Embryonic facial prominence (tissue), 1 donor: ENCODE measurements at regions not wholly inside any gene's neighbourhood (a gene's known extent, or its start where the extent isn't known, plus 50 kb on each side); places are given as distances from the start of the nearest gene placed in this dataset.

Experiments used
- DNase-seq: peaks from one replicate; pipeline ENCODE4 v3.0.0-alpha.2; 2016; ENCODE audit errors: extremely low spot score

DNA sequence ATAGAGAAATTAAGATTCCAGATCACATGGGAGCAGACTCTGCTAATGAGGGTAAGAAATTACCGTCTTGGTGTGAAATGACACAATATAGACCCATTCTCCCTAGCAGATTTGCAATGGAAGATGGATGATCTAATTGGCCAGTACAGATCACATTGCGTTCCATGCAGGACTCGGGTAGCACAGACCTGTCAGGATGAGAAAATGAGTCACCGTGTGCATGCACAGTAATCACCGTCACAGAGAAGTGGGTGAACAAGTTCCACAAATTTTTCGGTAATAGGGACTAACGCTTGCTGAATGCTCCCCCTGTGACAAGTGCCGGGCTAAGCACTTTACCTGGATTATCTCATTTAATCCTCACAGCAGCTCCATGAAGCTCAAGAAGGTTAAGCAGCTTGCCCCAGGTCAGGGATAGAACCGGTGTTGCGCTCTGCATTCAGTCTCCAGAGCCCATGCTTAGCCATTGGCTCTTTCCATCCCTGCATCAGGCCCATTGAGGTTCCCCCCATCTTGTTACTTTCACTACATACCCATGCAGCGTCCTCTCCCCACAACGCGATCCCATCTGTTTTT lies 375.6 kb downstream of the FBXW7 start:
- no peak for DNase-seq

DNA sequence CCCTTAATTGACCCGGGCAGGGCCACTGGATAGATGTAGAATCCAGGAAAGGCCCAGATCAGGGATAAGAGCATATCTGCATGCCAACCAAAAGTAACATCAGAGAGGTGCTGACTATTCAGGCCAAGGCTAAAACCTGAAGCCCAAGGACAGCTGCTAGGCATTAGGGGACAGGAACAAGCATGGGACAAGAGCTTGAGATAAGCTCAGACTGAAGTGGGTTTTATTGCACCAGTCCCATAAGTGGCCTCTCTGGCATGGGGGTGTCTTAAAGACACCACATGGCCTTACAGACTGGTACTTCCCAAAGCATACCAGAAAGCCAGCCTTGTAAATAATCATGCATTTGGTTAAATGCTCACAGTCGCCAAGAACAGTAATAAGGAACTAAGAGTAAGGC lies 376.1 kb downstream of the FBXW7 start:
- DNase-seq = no peak

DNA sequence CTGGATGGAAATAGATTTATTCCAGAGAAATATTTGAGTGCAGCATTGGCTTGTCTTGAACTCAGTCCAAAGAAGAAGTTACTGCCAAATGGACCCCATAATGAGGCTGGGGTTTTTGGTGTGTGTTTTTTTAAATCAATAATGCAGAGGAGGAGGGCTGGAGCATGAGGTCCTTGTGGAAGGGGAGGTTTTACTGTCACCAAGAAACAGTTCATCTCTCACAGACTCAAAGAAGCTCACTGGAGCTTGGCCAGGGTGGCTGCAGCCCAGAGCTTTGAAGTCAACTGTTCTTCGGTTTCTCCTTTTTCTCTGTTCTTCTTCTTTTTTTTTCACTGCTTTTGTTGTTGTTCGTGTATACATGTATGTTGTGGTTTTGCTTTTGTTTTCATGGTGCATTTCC lies 377.7 kb downstream of the FBXW7 start:
- no peak for DNase-seq

DNA sequence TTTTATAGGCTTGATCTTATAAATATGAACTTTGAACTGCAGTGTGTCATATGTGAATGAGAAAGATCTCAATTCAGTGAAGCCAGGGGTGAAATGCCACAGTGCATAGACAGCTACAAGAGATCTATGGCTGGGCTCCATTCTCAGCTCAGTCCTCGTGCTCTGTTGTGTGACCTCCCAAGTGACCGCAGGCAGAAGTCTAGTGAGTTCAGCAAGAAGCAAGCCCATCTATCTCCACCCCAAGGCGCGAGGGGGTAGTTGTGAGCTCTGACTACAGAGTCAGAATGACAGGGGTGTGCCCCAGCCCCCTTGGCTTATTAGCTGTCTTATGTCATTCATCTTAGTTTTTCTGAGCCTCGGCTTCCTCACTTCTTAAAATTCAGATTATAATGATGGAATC lies 378.3 kb downstream of the FBXW7 start:
- no peak for DNase-seq

DNA sequence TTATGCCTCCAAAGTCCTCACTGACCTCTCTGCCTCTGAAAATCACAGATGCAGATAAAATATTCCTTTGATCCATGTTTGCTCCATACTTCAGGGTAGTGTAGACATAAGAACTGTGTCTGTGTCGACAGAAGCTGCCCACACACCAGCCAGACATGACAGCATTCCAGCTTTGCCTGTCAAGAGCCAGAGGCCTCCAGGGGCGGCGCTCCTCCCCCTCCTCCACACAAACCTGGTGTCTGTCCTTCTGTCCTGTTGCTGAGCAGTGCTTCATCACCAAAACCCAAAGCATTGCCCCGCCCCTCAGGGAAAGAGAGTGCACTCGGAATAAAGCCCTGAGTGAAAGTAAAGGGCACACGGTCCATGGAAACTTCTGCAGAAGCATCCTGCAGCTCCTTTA lies 379.4 kb downstream of the FBXW7 start:
- no peak for DNase-seq

DNA sequence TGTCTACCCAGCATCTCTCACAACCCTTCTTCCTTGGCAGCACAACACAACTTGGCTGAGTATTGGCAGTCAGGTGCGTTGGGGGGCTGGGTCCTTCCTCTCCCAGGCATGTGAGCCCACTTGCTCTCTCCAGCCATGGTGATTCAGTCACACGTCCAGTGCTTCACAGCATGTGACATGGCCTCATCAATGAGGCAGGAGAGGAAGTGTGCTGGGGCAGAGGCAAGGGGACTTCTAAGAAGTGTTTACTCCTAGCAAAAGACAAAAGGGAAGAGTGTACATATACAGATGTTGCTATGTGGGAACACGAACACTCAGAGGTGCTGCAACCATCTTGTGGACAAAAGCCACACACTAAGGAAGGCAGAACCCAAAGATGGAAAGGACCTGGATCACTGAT lies 380.8 kb downstream of the FBXW7 start:
- DNase-seq = no peak

DNA sequence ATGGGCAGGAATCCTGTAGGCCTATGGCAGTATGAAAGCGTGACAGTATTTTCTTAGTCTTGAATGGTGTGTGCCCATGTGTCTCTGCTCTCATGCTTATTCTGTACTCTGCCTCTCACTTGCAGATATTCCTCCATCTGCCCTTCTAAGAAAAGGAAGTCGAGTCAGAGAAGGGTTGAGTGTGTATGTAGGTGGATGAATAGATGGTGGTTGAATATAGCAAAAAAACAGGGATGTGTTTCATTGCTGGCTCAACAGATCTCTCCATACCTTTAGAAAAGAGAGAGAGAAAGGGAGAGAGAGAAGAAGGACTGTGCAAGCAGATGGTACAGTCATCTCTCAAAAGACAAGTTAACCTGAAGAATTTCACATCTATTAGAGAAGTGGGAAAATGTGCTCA lies 381.5 kb downstream of the FBXW7 start:
- no peak for DNase-seq

DNA sequence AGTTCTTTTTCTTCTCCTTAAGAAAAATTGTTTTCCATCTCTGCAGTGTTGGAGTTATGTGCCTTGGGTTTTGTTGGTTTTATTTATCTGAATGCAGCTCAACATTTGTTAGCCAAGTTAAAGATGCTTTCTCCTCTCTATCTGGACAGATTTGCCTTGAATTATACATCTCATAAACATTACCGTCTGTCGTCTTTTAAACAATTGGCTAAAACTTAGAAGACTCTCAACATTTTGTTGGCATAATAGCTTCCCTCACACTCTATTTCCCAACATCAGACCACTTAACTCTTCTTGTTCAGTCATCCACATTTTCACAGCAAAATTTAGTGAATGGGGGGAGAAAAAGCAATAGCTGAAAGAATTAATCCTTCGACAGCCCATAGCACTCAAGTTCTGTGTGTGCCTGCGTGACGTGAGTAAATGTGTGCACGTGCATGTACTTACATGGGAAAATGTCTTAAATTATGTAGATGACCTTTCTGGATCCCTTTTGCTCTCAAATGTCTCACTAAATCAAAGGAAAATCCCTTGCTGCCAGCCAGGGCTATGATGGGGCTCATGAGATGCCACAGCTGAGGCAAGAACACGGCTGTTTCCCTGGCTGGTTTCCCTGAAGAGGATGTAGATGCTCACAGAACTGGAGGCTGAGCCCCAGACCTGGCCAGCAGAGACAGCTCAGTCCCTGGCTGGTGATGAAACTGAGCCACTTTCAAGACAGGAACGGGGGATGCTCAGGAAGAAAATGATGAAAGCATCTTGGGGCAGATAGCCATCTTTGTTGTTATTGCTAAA lies 382.2 kb downstream of the FBXW7 start:
- DNase-seq = no peak

DNA sequence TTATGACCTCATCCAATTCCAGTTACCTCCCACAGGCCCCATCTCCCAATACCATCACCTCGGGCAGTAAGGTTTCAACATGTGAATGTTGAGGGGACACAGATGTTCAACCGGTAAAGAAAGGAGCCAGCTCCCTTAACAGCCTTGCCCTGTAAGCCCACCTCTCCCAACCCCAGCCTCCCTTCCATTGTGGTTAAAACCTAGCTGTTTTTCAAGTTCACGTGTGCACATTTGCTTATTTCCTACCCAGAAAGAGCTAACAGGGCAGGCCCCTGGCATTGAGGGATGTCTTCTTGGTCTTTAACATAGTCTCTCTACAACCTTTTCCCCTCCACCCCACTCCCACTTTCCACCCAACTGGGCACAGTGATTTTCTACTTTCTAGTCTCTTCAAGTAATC lies 385.7 kb downstream of the FBXW7 start:
- no peak for DNase-seq

DNA sequence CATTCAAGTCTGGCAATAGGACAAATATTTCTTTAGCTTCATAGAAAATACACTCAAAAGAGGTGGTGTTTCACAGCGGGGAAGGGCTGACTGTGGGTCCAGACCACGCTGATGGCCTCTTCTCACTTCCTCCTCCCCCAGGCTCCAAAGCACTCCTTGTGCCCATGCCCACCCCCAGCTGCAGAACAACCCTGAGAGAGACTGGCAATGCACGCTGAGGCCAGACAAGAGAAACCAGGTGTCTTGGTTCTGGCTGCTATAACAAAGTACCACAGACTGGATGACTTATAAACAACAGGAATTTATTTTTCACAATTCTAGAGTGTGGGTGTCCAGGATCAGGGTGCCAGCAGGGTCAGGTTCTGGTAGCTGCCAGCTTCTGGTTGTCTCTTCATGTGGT lies 386.1 kb downstream of the FBXW7 start:
- no peak for DNase-seq

DNA sequence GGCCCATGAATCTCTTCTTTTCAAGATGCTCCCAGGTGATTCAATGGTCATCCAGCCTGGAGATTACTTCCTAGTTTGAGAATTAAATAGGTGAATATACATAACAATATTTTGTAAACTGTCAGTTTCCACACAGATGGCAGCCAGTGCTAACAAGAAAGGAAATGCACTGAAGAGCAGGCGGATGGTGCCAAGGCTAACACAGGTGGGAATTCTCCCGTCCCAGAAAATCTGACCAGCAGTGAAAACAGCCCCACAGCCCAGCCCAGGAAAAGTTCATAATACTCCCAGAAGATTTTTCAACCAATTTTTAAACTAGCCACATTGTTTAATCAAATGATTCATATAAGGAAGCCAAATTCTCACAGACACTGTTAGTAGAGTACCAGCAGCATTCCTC lies 387.2 kb upstream of the GATB start:
- no peak for DNase-seq

DNA sequence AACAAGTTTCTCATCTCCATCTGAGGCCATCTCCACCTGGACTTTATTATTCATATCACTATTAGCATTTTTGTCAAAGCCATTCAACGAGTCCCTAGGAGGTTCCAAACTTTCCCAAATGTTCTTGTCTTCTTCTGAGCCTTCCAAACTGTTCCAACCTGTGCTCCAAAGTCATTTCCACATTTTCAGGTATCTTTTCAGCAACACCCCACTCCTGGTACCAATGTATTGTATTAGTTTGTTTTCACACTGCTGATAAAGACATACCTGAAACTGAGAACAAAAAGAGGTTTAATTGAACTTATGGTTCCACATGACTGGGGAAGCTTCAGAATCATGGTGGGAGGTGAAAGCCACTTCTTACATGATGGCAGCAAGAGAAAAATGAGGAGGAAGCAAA lies 385.4 kb upstream of the GATB start:
- no peak for DNase-seq

DNA sequence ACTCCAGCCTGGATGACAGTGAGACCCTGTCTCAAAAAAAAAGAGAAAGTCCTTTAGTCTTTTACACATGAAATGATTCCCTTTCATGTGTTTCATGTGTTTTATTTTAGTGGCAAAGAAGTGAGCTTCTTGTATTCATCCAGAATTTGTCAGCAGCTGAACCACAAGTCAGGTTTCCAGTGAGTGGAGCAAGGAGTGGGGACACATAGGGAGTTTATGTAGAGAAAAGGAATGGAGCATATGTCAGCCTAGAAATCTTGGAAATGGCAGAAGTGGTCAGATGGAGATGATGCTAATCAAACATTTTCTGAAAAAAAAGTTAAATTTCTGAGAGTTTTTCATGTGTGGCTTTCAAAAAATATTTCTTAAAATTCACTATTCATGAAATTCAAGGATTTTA lies 383.0 kb upstream of the GATB start:
- DNase-seq = no peak

DNA sequence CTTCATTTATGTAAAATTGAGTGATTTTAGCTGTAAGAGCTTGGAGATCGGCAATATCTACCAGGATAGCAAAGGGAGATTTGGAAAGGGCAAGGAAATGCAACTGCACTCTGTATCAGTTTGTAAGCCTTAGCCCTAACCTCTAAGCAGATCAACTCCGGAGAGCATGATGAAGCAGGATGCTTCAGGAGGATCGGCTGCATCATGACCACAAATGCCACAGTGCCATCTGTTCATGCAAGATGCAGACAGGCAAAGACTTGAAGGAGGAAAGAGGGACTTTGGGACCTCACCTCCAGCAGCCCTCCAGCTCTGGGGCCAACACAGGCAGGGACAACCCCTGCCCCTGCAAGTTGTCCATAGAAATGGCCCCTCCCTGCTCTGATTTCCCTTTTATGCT lies 377.6 kb upstream of the GATB start:
- DNase-seq = no peak

DNA sequence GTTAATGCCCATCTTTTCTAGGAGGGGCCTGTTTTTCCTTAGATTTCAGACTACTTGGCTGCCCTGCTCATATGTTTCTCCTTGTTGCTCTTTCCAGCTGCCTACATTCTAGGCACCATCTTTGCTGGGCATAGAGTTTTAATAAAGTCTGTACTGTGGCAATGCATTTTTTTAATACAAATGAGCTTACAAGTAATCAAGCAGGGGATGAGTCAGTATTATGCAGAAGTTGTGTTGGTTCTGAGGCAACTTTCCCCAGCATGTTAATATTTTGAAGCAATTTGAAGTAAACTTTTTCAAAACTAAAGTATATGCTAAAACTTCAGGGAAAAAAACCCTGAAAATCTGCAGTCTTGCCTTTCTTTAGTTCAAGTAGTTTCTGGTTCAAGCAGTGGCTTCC lies 372.0 kb upstream of the GATB start:
- DNase-seq = no peak

DNA sequence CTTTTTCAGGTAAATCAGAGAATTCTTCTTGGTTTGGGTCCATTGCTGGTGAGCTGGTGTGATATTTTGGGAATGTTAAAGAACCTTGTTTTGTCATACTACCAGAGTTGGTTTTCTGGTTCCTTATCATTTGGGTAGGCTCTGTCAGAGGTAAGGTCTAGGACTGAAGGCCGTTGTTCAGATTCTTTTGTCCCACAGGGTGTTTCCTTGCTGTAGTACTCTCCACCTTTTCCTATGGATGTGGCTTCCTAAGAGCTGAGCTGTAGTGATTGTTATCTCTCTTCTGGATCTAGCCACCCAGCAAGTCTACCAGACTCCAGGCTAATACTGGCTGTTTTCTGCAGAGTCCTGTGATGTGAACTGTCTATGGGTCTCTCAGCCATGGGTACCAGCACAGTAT lies 367.5 kb upstream of the GATB start:
- no peak for DNase-seq

DNA sequence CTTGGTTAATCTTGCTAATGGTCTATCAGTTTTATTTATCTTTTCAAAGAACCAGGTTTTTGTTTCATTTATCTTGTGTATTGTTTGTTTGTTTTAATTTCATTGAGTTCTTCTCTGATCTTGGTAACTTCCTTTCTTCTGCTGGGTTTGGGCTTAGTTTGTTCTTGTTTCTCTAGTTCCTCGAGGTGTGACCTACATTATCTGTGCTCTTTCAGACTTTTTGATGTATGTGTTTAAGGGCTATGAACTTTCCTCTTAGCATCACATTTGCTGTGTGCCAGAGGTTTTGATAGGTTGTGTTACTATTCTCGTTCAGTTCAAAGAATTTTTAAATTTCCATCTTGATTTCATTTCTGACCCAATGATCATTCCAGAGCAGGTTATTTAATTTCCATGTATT lies 365.4 kb upstream of the GATB start:
- no peak for DNase-seq

DNA sequence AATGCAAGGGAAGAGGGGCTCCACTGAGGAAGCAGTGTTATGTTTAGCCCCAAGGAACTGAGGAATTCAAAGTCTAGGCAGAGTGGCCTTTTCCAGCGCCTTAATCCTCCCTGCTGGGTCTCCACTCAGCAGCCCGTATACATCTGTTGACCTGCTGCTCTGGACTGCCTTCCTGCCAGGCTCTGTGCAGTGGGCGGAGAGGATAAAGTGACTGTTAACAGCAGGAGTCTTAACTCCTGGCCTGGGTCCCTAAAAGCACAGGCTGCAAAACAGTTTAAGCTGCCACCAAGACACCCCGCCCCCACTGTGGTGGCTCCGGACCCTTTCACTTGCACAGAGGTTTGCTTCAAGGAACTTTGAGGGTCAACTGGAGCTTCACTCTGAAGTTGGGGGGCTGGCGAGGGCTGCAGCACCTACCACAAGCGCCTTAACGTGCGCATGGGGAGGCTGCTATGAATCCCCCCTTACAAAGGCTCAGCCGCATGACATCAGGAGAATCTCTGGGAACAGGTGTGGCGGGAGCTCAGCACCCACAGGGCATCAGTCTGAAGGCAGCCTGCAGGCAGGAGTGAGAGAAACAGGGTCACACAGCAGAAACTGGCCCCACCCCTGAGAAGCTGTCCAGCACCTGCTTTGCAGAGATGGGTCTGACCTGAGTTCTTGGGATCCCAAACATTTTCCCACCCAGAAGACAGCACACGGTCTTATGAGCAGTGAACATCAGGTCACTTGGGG lies 358.2 kb upstream of the GATB start:
- no peak for DNase-seq

DNA sequence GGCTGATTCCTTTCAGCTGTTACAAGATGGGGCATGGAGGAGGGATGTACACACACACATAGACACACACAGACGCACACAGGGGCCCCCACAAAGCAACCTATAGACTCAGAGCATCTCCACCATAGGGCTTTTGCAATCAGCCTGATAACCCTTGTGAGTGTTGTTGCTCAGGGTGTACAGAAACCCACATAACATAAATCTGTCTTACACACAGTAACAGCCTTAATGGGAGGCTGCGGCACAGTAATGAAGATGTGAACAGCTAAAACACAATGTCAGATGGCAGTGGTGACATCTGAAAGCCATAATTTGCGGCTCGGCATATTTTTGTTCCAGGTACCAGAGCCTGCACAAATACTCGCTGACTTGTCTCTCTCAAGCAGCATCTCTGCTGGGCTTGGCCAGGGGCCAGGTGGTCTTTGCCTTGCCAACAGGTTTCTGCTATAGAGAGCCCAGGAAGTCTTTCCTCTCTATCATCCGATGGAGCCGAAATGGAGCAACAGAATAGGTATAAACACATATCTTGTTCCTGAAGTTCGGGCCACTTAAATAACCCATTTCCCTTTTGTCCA lies 357.2 kb upstream of the GATB start:
- no peak for DNase-seq

DNA sequence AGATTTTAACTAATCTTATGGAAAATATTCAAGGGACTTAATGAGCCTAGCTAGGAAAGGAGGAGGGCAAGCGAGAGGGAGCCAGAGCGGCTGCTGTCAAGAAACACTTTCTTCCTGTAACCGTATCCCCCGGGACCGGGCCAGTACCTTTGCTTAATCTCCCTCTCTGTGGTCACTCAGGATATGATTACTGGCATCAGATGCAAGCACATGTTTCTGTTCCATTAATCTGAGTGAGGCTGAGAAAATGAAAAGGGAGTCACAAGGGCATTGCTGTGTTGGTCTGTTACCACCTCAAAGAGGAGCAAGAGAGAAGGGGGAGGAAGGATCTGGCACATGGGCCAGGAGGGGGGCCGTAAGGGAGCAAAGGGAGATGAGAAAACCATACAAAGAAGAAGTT lies 356.7 kb upstream of the GATB start:
- no peak for DNase-seq

DNA sequence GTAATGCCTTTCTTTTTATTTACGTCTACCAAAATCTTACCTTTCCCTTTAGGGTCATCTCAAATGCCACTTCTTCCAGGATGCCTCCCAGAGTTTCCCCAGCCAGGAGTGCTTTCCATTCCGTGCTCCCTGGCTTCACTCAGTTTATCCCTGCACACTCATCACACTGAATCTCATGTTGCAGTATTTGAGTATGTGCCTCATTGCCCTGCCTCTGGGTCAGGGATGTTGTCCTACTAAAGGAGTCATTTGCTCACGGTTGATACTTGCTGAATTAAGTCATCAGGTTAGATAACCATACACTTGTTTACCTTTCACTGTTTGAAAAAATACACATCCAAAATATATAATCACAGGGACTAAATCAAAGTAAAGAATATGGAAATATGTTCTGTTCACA lies 356.2 kb upstream of the GATB start:
- DNase-seq = no peak

DNA sequence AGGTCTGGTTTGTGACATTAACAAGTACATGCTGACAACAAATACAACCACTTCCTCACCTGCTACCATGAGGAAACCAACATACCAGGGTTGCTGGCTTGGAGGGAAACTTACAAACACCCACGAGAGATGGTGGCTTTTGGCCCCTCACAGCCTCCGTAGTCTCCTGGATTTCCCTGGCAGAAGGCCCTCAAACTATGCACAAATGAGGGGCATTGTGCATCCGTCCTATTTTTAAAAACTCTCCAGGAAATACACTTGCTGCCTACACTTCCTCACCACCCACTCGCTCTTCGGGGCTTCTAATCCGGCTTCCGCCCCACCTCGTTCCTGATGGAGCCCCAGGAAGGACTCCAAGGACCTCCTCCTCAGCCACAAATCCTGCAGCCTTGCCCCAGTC lies 355.0 kb upstream of the GATB start:
- no peak for DNase-seq

DNA sequence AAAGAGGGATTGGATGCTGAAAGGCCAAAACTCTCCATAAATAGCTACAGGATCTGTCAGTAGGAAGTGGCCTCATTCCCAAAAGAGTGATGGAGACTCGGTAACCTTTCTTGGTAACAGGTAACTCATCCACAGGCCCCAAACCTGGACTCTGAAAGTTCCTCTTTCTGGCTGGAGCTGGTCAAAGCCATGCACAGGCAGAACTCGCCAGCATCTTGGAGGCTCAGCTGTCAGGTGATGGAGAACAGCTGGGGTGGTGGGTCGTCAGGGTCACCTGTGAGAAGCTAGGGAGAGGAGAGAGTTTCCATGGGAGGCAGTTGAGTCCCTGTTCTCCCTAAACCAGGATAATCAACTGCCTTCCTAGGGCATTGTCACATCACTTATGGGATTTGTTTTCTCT lies 354.3 kb upstream of the GATB start:
- DNase-seq = no peak
